ENCODE measurements at regions not wholly inside any gene's neighbourhood (a gene's known extent, or its start where the extent isn't known, plus 50 kb on each side); places are given as distances from the start of the nearest gene placed in this dataset.
A peak's percentile ranks its signal among the peaks of the same experiment; 100 is the strongest.
"Not testable (repeated sequence)": the region's sequence is repeated elsewhere in the genome, so short reads cannot be mapped to it uniquely, and the experiment has no call there.

DNA sequence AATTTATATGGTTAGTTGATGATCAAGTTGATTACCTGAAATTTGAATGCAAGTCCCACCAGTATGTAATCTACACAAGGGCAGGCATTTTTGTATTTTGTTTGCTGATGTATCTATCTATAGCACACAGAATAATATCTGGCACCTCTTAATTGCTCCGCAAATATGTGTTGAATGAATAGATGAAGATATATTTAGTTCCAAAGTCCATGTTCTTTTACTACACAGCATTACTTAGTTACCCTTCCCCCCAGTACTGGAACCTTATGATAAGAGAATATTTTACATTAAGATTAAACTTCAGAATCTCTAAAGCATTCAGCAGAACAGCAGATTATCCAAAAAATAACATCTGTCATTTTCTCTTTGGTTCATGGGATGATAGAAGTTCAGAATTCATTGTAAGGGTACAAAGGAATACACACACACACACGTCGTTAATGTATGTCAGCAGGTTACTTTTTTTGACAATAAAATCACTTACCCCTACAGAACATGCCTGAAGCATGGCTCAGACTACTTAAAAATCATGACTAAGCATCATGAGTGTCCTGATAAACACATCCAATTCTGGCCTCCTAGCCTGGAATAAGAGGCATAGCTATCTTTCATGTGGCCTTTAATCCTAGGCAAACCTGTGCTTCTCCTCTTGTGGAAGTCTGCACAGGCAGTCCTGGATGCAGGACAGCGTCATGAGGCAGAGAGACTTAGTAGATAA lies 148.9 kb upstream of the TBC1D5 start:
- no peak for DNase-seq

DNA sequence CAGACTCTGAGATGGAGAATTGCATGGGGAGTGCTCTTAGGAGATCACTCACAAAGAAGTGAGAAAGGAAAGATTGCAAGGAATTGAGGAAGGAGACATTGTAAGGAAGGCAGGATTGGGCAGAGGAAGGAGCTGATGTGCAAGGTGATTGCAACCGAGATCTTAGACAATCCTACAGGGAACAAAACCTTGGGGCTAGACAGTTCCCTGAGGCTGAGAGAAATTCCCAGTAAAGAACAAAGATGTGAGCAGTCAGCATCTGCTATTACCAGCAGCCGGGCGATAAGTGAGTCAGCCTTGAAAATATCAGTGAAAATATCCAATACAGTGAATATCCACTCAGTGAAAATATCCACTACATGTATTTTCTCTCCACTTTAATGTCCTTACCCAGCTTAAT lies 143.6 kb upstream of the TBC1D5 start:
- DNase-seq = no peak

DNA sequence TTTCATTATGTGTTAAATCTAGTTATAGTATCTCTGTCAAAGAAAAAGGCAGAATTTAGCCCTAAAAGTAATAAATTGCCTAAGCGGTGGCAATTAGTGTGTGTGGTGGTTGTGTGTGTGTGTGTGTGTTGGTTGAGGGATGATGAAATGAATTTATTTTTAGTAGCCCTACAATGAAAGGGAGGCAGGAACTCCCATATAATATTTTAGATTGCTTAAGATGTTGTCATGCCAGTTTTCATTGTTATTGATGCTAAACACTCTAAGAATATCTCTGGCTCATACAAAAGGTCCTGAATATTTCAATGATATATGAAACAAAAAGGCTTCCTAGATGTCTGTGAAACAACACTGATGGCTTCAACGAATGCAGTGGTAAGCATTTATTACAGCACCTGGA lies 140.6 kb upstream of the TBC1D5 start:
- DNase-seq = no peak

DNA sequence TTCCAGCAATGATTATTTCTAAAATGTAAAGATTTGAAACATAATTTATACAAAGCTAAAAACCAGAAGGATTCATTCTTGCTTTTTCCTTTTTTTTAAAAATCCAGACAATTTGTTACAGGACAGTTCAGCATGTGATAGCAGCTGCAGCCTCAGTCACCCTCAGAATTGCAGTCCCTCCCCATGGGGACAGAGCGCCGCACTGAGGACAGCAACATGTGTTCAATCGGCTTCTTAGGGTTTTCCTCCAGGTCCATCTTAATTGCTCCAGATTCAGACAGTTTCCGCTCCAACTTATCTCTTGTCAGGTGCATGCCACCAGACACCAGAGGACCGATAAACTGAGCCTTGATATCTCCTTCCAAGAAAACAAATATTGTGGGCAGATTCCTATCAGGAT lies 134.9 kb upstream of the TBC1D5 start:
- no peak for DNase-seq

DNA sequence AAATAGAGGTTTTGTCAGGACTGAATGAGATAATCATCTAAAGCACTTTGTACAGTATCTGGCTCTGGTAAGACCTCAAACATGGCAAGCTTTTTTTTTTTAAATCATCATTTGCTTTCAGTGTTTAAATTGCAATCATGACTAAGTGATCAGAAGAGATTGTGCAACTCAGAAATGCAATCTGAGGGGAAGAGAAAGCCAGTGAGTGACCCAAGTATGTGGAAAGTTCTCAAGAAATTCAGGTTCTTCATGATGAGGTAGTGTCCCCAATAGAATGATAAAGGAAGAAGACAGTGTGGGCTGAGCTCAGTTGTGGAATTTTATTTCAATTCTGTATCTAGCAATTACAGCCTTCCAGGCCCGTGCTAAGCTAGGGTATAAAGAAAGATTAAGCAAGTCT lies 132.2 kb upstream of the TBC1D5 start:
- DNase-seq = no peak

DNA sequence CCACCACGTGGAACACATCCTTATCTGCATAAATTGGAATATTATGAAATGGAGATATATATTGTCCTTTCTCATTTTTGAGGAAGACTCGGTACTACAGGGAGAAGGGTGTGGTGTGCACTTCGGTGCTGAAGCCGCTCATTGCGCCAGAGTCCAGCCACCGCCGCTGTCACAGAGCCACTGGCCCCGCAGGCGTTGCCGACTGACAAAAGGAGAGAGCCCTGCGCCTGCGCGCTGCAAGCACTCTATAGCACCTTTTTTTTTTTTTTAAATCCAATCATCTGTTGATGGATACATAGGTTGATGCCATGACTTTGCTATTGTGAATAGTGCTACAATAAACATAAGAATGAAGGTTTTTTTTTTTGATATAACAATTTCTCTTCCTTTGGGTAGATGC lies 130.0 kb upstream of the TBC1D5 start:
- DNase-seq = no peak

DNA sequence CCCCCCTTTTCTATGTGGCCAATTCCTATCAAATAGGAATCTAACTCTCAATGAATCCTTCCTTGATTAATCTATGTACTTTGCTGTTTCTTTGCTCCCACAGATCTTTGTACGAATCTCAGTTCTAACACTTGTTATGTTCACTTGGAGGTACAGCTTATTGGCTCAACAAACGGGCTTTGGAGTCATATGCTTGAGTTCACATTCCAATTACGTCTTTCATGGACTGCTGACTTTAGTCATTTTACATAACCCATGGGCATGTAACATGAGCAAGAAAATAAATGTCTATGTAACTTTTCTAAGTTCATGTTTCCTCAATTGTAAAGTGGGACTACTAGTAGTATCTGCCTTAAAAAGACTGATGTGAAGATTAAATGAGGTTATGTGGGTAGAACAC lies 123.2 kb upstream of the TBC1D5 start:
- DNase-seq = no peak

DNA sequence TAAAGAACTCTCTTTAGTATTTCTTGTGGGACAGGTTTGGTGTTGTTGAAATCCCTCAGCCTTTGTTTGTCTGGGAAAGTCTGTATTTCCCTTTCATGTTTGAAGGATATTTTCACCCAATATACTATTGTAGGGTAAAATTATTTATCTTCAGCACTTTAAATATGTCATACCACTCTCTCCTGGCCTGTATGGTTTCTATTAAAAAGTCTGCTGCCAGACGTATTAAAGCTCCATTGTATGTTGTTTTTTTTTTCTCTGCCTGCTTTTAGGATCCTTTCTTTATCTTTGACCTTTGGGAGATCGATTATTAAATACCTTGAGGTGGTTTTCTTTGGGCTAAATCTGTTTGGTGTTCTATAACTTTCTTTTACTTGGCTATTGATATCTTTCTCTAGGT lies 119.0 kb upstream of the TBC1D5 start:
- DNase-seq = no peak

DNA sequence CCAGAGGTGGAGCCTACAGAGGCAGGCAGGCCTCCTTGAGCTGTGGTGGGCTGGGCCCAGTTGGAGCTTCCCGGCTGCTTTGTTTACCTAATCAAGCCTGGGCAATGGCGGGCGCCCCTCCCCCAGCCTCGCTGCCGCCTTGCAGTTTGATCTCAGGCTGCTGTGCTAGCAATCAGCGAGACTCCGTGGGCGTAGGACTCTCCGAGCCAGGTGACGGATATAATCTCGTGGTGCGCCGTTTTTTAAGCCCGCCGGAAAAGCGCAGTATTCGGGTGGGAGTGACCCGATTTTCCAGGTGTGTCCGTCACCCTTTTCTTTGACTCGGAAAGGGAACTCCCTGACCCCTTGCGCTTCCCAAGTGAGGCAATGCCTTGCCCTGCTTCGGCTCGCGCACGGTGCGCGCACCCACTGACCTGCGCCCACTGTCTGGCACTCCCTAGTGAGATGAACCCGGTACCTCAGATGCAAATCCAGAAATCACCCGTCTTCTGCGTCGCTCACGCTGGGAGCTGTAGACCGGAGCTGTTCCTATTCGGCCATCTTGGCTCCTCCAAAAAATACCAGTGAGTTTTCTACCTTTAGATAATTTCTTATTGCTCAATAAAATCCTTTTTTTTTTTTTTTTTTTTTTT lies 118.5 kb upstream of the TBC1D5 start:
- not testable (repeated sequence) for DNase-seq

DNA sequence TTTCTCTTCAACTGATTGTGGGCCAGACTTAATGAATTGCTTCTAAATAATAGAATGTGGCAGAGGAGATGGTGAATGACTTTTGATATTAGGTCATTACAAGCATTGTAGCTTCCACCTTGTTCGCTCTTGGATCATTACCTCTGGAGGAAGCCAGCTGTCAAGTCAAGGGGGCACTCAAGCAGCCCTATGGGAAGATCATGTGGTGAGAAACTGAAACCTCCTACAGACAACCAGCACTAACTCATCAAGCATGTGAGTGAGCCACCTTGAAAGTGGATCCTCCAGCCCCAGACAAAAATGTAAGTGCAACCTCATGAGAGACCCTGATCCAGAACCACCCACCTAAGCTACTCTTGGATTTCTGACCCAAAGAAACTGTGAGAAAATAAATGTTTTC lies 109.8 kb upstream of the TBC1D5 start:
- DNase-seq = no peak

DNA sequence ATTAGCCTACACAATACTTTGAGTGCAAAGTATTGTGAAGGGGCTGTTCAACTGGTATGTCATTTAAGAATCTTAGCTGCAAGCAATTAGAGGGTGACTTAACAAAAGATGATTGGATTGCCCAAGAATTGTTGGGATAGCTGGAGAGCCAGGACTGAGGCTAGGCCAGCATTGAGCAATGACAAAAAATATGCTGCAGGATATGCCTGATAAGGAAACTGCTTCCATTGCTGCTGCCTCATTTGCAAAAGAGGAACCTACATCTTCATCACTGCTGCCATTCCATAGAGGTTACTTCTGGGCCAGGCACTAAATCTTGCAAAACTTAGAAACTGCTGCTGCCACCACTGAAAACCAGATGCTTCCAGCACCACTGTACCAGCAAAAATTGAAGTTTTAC lies 108.0 kb upstream of the TBC1D5 start:
- no peak for DNase-seq

DNA sequence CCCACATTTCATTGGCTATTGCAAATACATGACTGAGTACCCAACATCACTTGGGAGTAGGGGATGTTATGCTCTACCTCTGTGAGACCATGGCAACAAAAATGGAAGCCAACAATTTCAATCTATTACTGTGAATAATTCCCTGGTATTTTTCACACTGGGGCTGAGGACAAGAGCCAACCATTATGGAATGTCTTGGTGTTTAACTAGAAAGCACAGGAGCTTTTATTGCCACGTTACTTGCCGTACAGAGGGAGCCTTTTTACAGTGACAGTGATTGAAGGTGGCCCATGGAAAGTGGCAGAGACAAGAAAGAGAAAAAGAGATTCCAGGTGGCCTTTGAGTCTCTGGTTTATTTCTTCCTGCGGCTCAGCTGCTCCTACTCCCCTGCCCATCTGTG lies 105.7 kb upstream of the TBC1D5 start:
- no peak for DNase-seq

DNA sequence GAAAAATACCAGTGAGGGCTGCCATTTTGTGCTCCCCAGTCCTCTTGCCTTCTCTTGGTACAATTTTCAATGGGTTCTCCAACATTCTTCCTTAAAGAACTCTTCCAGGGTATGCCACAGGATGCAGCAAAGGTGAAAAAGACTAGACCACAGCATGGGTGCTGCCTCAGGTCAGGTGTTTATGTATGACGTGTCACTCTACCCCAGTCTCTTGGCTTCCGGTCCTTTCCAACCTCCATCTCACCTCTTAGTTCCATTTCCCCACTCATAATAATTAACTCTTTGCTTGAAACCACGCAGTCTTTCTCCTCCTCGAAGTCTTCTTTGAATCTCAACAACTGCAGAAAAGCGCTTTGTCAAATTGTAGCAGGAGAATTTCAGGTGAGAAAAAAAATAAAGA lies 104.7 kb upstream of the TBC1D5 start:
- no peak for DNase-seq

DNA sequence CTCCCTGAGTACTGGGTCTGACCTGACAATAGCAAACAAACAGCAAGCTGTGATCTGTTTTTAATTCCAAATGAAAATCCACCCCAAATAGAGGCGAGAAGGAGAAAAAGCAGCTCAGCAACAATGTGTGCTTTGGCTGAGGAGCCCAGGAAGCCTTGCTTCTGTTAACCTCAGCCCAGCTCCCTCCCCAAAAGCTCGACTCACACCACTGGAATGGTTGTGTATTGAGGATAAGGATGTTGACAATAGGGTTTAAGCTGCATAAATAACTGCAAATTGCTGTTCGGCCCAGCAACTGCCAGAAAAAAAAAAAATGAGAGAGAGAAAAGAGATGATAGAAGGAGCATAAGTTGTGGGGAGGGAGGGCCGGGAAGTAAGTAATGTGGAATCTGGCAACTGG lies 104.0 kb upstream of the TBC1D5 start:
- no peak for DNase-seq

DNA sequence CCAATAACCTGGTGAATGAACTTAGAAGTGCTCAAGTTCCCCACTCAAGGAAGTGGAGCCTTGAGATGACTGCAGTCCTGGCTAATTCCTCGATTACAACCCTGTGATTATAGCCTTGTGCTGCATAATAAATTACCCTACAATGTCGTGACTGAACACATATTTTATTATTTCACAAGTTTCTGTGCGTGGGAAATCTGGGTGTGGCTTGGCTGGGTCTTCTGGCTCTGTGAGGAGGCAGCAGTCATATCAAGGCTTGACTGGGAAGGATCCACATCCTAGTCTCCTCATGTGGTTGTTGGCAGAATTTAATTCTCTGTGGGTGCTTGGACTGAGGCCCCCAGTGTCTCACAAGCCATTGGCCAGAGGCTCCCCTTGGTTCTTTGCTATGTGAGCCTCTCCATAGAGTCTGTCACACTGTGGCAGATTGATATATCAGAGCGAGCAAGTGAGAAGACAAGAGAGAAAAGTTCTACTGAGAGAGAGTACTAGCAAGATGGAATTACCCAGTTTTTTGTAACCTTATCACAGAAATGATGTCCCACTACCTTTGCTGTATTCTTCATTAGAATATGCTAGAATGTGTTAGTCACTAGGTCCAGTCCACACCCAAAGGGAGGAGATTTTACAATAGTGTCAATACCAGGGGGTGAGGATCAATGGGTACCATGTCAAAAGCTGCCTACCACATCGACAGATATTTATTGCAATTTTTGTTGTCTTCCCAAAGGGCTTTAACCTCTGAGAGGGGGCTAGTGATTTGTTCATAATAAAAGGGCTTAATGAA lies 102.8 kb upstream of the TBC1D5 start:
- no peak for DNase-seq

DNA sequence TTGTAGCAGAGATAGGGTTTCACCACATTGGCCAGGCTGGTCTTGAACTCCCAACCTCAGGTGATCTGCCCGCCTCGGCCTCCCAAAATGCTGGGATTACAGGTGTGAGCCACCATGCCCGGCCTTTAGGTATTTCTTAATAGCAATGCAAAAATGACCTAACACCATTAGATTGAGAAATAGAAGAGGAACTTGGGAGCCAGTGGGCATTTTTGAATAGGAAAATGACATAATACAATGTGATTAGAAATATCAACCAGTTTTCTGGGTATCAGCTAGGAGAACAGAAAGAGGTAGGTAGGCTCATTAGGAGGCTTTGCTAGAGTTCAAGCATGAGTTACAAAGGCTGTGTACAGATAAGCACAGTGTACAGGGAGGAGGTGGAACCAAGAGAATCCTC lies 101.8 kb upstream of the TBC1D5 start:
- DNase-seq = no peak

DNA sequence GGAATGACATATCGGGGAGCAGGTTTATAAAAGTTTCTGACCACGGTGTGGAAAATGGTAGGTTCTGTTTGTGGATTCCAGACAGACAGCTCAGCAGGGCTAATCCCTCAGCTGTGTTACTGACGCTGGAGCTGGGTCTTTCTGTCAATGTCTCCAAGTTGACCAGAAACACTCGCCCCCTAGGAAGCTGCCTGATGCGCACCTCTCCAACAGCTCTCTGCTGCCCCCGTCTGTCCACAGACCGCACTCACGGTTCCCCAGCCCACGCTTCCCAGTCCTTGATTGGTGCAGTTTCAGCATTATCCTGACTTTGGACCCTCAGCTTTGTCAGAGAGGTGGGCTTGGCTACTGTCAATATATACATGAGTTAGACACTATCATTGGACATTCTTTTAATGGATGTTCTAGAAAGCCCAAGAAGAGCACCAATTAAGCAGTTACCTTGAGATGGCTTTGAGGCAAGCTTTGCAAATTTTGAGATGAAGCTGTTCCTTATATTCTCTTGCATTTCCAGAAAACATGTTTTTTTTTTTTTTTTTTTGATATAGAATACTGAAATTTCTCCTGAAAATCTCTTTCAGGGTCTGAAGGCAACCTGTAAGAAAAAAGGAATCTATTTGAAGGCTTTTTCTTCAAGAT lies 98.9 kb upstream of the TBC1D5 start:
- peak; percentile 4 for DNase-seq

DNA sequence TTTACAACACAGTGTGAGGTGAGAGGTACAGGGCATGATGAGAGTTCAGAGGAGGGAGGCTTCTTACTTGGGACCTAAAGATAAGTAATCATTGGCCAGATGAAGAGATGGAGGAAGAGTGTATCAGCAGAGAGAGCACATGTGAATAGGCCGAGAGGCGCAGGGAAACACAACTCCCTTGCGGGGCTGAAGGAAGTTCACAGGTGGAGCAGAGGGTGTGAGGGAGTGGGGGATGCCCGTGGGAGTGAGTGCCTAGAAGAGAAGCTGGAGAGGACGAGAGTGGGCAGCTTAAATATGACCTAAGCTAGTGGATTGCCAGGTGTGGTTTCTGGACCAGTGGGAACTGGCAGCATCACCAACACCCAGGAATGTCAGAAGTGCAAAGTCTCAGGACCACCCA lies 98.2 kb upstream of the TBC1D5 start:
- DNase-seq = no peak

DNA sequence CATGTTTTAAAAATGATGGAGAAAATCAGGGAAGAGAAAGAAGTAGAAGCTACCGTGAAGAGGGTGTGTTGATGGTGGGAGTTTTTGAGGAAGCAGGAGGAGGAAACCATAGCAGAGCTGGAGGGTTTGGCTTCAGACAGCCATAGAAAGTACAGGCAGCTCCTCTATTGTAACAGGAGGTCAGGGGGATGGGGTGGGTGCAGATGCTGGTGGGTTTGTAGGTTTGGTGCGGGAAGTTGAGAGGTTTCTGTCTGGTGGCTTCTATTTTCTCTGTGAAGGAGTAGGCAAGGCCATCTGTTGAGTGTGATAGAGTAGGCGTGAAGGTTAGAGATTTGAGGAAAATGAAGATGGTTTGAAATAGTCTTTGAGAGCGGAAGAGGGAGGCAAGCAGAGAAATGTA lies 97.7 kb upstream of the TBC1D5 start:
- peak; percentile 2 for DNase-seq

DNA sequence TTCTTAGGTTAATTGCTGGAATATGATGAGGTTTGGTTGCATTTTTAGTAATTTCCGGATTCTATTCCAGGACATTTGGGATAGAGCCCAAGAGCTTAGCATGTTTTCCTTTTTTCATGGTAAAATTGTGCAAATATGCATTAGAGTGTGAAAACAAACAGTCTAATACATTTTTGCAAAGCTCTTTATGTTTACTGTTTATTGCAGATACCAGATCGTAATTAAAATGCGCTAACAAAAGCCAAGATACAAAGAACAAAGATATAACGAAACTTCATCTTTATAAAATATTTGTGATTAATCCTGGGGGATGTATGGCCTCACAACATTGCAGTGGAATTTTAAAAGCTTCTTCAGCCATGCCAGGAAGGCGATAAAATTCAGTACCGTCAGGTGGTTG lies 94.5 kb upstream of the TBC1D5 start:
- DNase-seq = no peak

DNA sequence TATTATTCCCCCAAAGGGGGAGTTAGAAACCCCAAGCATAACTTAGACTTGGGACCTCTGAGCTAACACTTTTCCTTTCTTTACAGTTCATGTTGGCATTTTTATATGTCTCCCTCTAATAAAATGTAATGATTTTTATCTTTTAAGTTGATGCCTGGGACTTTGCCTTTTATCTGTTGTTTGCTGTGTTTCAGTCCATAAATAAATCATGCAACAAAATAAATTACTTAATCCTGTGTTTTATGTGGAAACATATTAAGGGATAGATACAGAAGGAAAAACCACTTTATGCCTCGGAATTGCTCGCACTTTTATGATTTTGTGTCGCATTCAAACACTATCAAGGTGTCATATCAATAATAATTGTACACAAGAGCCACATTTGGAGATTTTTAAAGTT lies 93.7 kb upstream of the TBC1D5 start:
- DNase-seq = no peak

DNA sequence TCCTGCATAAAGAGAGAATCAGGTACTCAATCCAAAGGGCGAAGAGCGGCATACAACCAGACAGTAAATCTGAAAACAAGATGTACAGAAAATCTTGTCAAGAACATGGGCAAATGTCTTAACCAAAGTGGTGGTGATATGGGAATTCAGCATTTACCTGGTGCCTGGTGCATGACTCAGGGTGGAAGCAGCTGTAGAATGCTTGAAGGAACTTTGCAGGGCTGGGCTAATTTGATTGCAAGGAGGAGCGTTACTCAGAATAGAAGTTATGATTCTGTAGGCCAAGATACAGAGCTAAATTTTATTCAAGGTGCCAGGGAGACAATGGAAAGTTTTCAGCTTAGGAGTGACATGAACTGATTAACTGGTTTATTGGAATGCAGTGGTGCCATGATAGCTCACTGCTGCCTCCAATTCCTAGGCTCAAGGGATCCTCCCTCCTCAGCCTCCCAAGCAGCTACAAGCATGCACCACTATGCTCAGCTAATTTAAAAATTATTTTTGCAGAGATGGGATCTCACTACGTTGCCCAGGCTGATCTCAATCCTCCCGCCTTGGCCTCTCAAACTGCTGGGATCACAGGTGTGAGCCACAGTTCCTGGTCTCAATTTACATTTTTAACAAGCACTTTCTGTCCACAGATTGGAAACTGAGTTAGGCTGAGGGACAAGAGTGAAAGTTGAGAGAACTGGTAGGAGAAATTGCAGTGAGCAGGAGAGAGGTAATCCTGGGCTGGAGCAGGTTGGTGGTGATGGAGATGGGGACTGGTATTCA lies 91.5 kb upstream of the TBC1D5 start:
- DNase-seq = no peak

DNA sequence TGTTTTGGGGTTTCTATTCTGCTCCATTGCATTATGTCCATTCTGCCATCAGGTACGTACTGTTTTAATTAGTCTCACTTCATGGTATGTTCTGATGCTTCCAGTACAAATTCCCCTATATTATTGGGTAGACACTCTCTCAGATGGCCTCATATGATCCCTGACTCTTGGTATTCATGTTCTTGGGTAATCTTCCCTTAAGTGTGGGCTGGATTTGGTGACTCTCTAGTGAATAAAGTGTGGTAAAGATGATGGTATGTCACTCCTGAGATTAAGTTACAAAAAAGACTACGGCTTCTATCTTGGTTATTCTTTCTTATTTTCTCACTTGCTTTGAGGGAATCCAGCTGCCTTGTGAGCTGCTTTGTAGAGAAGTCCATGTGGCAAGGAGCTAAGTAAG lies 89.6 kb upstream of the TBC1D5 start:
- DNase-seq = no peak

Data from occipital lobe (tissue), 1 donor.